WERI-Rb-1 (cell line): ENCODE measurements at regions not wholly inside any gene's neighbourhood (a gene's known extent, or its start where the extent isn't known, plus 50 kb on each side); places are given as distances from the start of the nearest gene placed in this dataset.

ENCODE experiments used
- DNase-seq: peaks from one replicate; pipeline ENCODE4 v3.0.0-alpha.2; 2020
- H3K27ac ChIP-seq: fragments of 250-450 bp; sonication (Bioruptor Pico); 2 replicates; pipeline ENCODE4 v1.5.1; 2020; ENCODE audit warnings: mild to moderate bottlenecking, moderate library complexity
- H3K27me3 ChIP-seq: fragments of 250-450 bp; sonication (Bioruptor Pico); 2 replicates; pipeline ENCODE4 v1.5.1; 2021; ENCODE audit warnings: mild to moderate bottlenecking, low read depth, moderate library complexity; ENCODE audit not compliant: insufficient read depth, severe bottlenecking
- H3K36me3 ChIP-seq: fragments of 250-450 bp; sonication (Bioruptor Pico); 2 replicates; pipeline ENCODE4 v1.5.1; 2020; ENCODE audit warnings: mild to moderate bottlenecking, moderate library complexity
- H3K4me3 ChIP-seq: 2 replicates; pipeline ENCODE4 v1.5.1; 2011; ENCODE audit warnings: low read depth, mild to moderate bottlenecking, control low read depth, low read length
- H3K9me3 ChIP-seq: fragments of 250-450 bp; sonication (Bioruptor Pico); 2 replicates; pipeline ENCODE4 v1.5.1; 2021; ENCODE audit warnings: mild to moderate bottlenecking, moderate library complexity; ENCODE audit not compliant: severe bottlenecking
- CTCF ChIP-seq: IDR thresholded peaks from 2 replicates; pipeline ENCODE4 v1.5.1; 2011; ENCODE audit warnings: low read depth, mild to moderate bottlenecking, control low read depth, inconsistent platforms, low read length

- no peak overlapping the region for H3K4me3 ChIP-seq
- no peak overlapping the region for H3K27ac ChIP-seq
- H3K9me3 ChIP-seq: no peaks in the 10 kb centered on the region
- H3K27me3 ChIP-seq: no peaks in the 10 kb centered on the region
- DNase-seq: no peak
- no peak for TF ChIP-seq CTCF
- H3K36me3 ChIP-seq: no peaks in the 10 kb centered on the region
Observed at GRCh38 chr4:64582492-64582891, 173.2 kb upstream of the TECRL start.

- Histone ChIP-seq H3K27me3 (no peaks in the 10 kb centered on the region), H3K36me3 (no peaks in the 10 kb centered on the region), H3K9me3 (no peaks in the 10 kb centered on the region), H3K4me3 (no peak overlapping the region), H3K27ac (no peak overlapping the region)
- DNase-seq: no peak
- TF ChIP-seq CTCF: no peak
Observed at GRCh38 chr4:64581422-64581821, 172.2 kb upstream of the TECRL start.

GRCh38 chr4:64564126-64564525, 154.9 kb upstream of the TECRL start:
- Histone ChIP-seq H3K36me3 (no peaks in the 10 kb centered on the region), H3K9me3 (no peaks in the 10 kb centered on the region), H3K27me3 (no peaks in the 10 kb centered on the region), H3K27ac (no peak overlapping the region), H3K4me3 (no peak overlapping the region)
- DNase-seq: no peak
- TF ChIP-seq CTCF: no peak

- Histone ChIP-seq H3K27me3 (no peaks in the 10 kb centered on the region), H3K36me3 (no peaks in the 10 kb centered on the region), H3K4me3 (no peak overlapping the region), H3K9me3 (no peaks in the 10 kb centered on the region), H3K27ac (no peak overlapping the region)
- TF ChIP-seq CTCF: no peak
- DNase-seq: no peak
Observed at GRCh38 chr4:64559571-64559970, 150.3 kb upstream of the TECRL start.

GRCh38 chr4:64551125-64551524, 141.9 kb upstream of the TECRL start:
- no peaks in the 10 kb centered on the region for H3K9me3 ChIP-seq
- no peaks in the 10 kb centered on the region for H3K27me3 ChIP-seq
- H3K36me3 ChIP-seq: no peaks in the 10 kb centered on the region
- TF ChIP-seq CTCF: no peak
- no peak for DNase-seq
- no peak overlapping the region for H3K27ac ChIP-seq
- no peak overlapping the region for H3K4me3 ChIP-seq

- no peaks in the 10 kb centered on the region for H3K36me3 ChIP-seq
- TF ChIP-seq CTCF: no peak
- no peak for DNase-seq
- no peaks in the 10 kb centered on the region for H3K9me3 ChIP-seq
- H3K27me3 ChIP-seq: no peaks in the 10 kb centered on the region
- H3K4me3 ChIP-seq: no peak overlapping the region
- H3K27ac ChIP-seq: no peak overlapping the region
Observed at GRCh38 chr4:64545593-64545992, 136.3 kb upstream of the TECRL start.
